ENCODE measurements at regions not wholly inside any gene's neighbourhood (a gene's known extent, or its start where the extent isn't known, plus 50 kb on each side); places are given as distances from the start of the nearest gene placed in this dataset.
A peak's percentile ranks its signal among the peaks of the same experiment; 100 is the strongest.

DNA sequence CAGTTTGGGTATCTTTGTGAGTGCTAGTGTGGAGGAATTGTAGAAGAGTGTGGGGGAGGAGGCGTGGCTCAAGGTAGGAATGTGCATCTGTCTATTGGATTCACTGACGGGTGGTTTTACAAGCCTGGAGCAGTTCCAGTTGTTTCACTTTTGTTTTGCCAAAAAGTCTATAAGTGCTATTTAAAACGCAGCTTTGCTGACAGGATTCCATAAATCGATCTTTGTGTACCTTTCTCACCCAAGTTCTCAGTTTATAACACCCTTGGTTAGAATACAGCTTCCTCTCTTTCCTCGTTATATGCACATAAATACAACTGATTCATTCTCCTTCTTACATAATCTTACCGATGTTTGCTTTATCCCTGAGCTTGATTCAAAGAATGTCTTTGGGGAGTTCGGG lies 123.2 kb upstream of the UBE2E2 start:
- Histone ChIP-seq H3K4me2 (ENCODE audit: insufficient read depth in 1 of 2, low read depth in 2 of 2, low read length in 2 of 2) (peak overlapping the region in 1 of 2 experiments; percentile 2; a peak in 1 of 4 replicates), H4K91ac (replicated peaks; ENCODE audit: insufficient read length, low read length) (no peak overlapping the region), H2AFZ (ENCODE audit: low read length) (no peak overlapping the region), H3K23me2 (ENCODE audit: low read depth, low read length) (no peaks in the 10 kb centered on the region; the same call in 1 of the 2 replicates), H3K4me3 (ENCODE audit: extremely low read depth in 1 of 4, insufficient read depth in 2 of 4, low read depth in 3 of 4, low read length in 4 of 4) (no peak overlapping the region), H2BK120ac (replicated peaks; ENCODE audit: low read depth, low read length) (no peak overlapping the region), H3K9me3 (ENCODE audit: insufficient read depth in 2 of 2, low read depth in 1 of 2, low read length in 1 of 2) (no peaks in the 10 kb centered on the region), H3K4me1 (replicated peaks in 1 of 4; ENCODE audit: control insufficient read depth in 3 of 4, insufficient read depth in 4 of 4, low read length in 3 of 4) (peaks cover 2 to 17% (median 6%) of the 10 kb centered on the region in 4 experiments), H3K9ac (replicated peaks in 1 of 4; ENCODE audit: extremely low read depth in 1 of 4, low read depth in 3 of 4, low read length in 3 of 4) (no peak overlapping the region), H2BK12ac (ENCODE audit: low read depth, low read length) (0 out of 2 replicates have a peak overlapping the region, but pooled peaks have one; percentile 13), H3K27ac (ENCODE audit: low read depth, low read length) (no peak overlapping the region), H4K20me1 (replicated peaks in 1 of 2; ENCODE audit: control insufficient read depth in 1 of 2, insufficient read depth in 2 of 2, low read length in 2 of 2) (no peaks in the 10 kb centered on the region), H2BK20ac (ENCODE audit: low read length) (no peak overlapping the region), H3K36me3 (ENCODE audit: control insufficient read depth in 2 of 4, insufficient read depth in 4 of 4, low read length in 3 of 4) (no peaks in the 10 kb centered on the region), H4K5ac (ENCODE audit: insufficient read length, low read depth, low read length) (no peak overlapping the region), H3K79me2 (ENCODE audit: control insufficient read depth in 1 of 2, insufficient read depth in 2 of 2, low read length in 2 of 2) (no peaks in the 10 kb centered on the region), H3K14ac (ENCODE audit: insufficient read length) (no peak overlapping the region), H3K18ac (ENCODE audit: extremely low read depth, low read length) (no peak overlapping the region), H3K4ac (replicated peaks; ENCODE audit: insufficient read length, low read depth, low read length) (no peak overlapping the region), H3K79me1 (ENCODE audit: low read depth, low read length) (no peaks in the 10 kb centered on the region), H2BK15ac (ENCODE audit: low read length) (no peak overlapping the region), H3K23ac (ENCODE audit: insufficient read length) (no peak overlapping the region), H3K56ac (replicated peaks; ENCODE audit: insufficient read length, low read depth, low read length) (no peak overlapping the region), H4K8ac (ENCODE audit: extremely low read depth, insufficient read depth, low read length) (no peak overlapping the region), H2BK5ac (ENCODE audit: low read depth, low read length) (peak overlapping the region; percentile 29; the same call in 1 of the 2 replicates), H3K27me3 (replicated peaks in 1 of 4; ENCODE audit: control insufficient read depth in 3 of 4, extremely low read depth in 1 of 4, insufficient read depth in 3 of 4, low read length in 3 of 4) (no peaks in the 10 kb centered on the region), H2AK5ac (ENCODE audit: low read depth, low read length) (no peak overlapping the region)
- 72% methylated on average over 7 of the region's 7 CpGs; no CpG with 5 or more reads in 1 of the 2 experiments for WGBS, 2 experiments (ENCODE audit: extremely low coverage in 1 of 2, insufficient coverage in 1 of 2, insufficient read length in 1 of 2, insufficient replicate concordance in 2 of 2, low coverage in 1 of 2, low lambda C conversion rate in 2 of 2, missing lambda C conversion rate in 1 of 2)
- no peak for DNase-seq (ENCODE audit: low read depth in 1 of 2, low spot score in 2 of 2)
- POLR2A ChIA-PET (ENCODE audit: partially characterized antibody): no interaction called here
- CTCF ChIA-PET (ENCODE audit: partially characterized antibody): interaction anchor here (0.6 to 1.4 kb wide), 4 partner anchors 12 to 56 kb away, joined by 3 to 4 read pairs (median 4); no protein-coding TSS in a partner anchor
- no peak for FAIRE-seq
- no peak for TF ChIP-seq GTF2F1 (IDR thresholded peaks at IDR 0.05; ENCODE audit: borderline replicate concordance, low read depth, low read length)
- no peak for TF ChIP-seq BCL11A (IDR thresholded peaks at IDR 0.05; ENCODE audit: low read depth in 2 of 2, low read length in 2 of 2)
- TF ChIP-seq, protein P1, sequence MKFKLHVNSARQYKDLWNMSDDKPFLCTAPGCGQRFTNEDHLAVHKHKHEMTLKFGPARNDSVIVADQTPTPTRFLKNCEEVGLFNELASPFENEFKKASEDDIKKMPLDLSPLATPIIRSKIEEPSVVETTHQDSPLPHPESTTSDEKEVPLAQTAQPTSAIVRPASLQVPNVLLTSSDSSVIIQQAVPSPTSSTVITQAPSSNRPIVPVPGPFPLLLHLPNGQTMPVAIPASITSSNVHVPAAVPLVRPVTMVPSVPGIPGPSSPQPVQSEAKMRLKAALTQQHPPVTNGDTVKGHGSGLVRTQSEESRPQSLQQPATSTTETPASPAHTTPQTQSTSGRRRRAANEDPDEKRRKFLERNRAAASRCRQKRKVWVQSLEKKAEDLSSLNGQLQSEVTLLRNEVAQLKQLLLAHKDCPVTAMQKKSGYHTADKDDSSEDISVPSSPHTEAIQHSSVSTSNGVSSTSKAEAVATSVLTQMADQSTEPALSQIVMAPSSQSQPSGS (IDR thresholded peaks at IDR 0.05; ENCODE audit: low read length): no peak
- TF ChIP-seq, protein P2, sequence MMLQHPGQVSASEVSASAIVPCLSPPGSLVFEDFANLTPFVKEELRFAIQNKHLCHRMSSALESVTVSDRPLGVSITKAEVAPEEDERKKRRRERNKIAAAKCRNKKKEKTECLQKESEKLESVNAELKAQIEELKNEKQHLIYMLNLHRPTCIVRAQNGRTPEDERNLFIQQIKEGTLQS (IDR thresholded peaks at IDR 0.05; ENCODE audit: insufficient read depth, low read depth, low read length): no peak

All from H1 (cell line).